ENCODE measurements at regions not wholly inside any gene's neighbourhood (a gene's known extent, or its start where the extent isn't known, plus 50 kb on each side); places are given as distances from the start of the nearest gene placed in this dataset.

DNA sequence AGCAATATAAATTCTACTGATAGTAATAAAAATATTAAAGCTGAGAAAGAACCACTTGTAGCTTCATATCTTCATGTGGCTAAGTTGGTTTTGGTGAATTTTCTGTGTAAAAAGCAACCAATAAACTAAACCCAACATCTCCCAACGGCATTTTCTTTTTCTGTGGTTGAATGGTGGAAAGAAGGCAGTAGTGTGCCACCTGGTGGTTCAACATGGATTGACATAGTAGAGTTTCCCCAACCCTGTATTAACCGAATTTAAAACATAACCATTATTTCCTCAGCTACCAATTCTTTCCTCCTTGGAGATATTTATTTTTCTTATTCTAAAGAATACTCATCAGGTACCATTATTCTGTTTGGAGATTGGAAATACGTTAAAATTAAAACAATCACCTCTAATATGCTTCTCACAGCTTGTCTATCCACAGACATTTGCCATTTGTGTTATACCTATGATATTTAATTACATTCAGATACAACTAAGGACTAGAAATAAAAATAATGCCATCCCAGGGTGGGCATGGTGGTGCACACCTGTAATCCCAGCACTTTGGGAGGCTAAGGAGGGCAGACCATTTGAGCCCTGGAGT, 117.1 kb upstream of the EEF1E1 start:
- H3K4me3 Mint-ChIP-seq: no peak overlapping the region
- H3K9ac ChIP-seq: no peak overlapping the region
- peak; percentile 60 for DNase-seq (ENCODE audit: low spot score)
- no peak overlapping the region for H3K4me2 ChIP-seq
- TF ChIP-seq CTCF (IDR thresholded peaks at IDR 0.05) (peak; percentile 85), EZH2 (IDR thresholded peaks at IDR 0.05) (no peak), EZH2phosphoT487 (IDR thresholded peaks at IDR 0.05) (no peak)
- no peaks in the 10 kb centered on the region for H4K20me1 ChIP-seq (ENCODE audit: low read depth)
- H3K9me3 Mint-ChIP-seq: peaks cover 8% of the 10 kb centered on the region
- no peaks in the 10 kb centered on the region for H3K9me3 ChIP-seq (ENCODE audit: low read depth)
- H3F3A ChIP-seq (ENCODE audit: low read depth): no peaks in the 10 kb centered on the region
- no peaks in the 10 kb centered on the region for H3K36me3 ChIP-seq
- H3K36me3 Mint-ChIP-seq: no peaks in the 10 kb centered on the region
- H3K79me2 ChIP-seq (ENCODE audit: low read depth): no peaks in the 10 kb centered on the region
- H2AFZ ChIP-seq (replicated peaks): peak overlapping the region; percentile 75
- H3K27me3 ChIP-seq: no peaks in the 10 kb centered on the region
- peaks cover 12% of the 10 kb centered on the region for H3K4me1 ChIP-seq
- no peak overlapping the region for H3K27ac Mint-ChIP-seq
- no peak overlapping the region for H3K4me3 ChIP-seq
- H3K4me1 Mint-ChIP-seq: peaks cover 20% of the 10 kb centered on the region
- no peak overlapping the region for H3K27ac ChIP-seq
- H3K27me3 Mint-ChIP-seq (ENCODE audit: insufficient read depth, low read depth): no peaks in the 10 kb centered on the region

DNA sequence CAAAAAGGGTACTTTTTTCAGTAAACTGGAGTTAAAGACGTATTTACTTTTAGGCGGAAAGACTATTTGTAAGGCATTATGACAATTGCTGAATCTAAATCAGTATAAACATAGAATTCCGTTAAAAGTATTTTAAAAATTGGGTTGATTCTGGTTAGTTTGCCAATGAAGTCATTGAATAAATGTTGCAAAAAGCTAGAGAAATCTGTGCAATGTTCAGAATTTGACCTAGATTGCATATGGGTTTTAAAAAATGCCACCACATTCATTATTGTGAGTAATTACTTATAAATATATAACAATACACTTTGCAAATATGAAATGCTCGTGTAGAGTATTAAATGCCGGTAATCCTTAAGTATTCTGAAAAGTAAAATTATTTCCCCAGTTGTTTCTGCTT, 116.5 kb upstream of the EEF1E1 start:
- H3K9ac ChIP-seq: no peak overlapping the region
- no peak overlapping the region for H3K27ac ChIP-seq
- no peaks in the 10 kb centered on the region for H3K36me3 ChIP-seq
- peaks cover 12% of the 10 kb centered on the region for H3K4me1 ChIP-seq
- no peak overlapping the region for H3K4me2 ChIP-seq
- DNase-seq (ENCODE audit: low spot score): no peak
- no peaks in the 10 kb centered on the region for H3K9me3 ChIP-seq (ENCODE audit: low read depth)
- no peaks in the 10 kb centered on the region for H3F3A ChIP-seq (ENCODE audit: low read depth)
- no peak overlapping the region for H3K27ac Mint-ChIP-seq
- H3K79me2 ChIP-seq (ENCODE audit: low read depth): no peaks in the 10 kb centered on the region
- no peaks in the 10 kb centered on the region for H3K27me3 ChIP-seq
- H4K20me1 ChIP-seq (ENCODE audit: low read depth): no peaks in the 10 kb centered on the region
- H3K27me3 Mint-ChIP-seq (ENCODE audit: insufficient read depth, low read depth): no peaks in the 10 kb centered on the region
- H3K4me1 Mint-ChIP-seq: peaks cover 20% of the 10 kb centered on the region
- H3K36me3 Mint-ChIP-seq: no peaks in the 10 kb centered on the region
- H3K4me3 ChIP-seq: no peak overlapping the region
- TF ChIP-seq EZH2 (IDR thresholded peaks at IDR 0.05) (no peak), EZH2phosphoT487 (IDR thresholded peaks at IDR 0.05) (no peak)
- peak overlapping the region; percentile 75 for H2AFZ ChIP-seq (replicated peaks)
- no peak overlapping the region for H3K4me3 Mint-ChIP-seq
- peaks cover 8% of the 10 kb centered on the region for H3K9me3 Mint-ChIP-seq

- H3K36me3 Mint-ChIP-seq: no peaks in the 10 kb centered on the region
- H3K4me3 Mint-ChIP-seq: no peak overlapping the region
These were observed 113.3 kb upstream of the EEF1E1 start for GRCh38 chr6:8215631-8216030.

More at GRCh38 chr6:8215631-8216030, 113.3 kb upstream of the EEF1E1 start:
- H3K4me2 ChIP-seq: no peak overlapping the region
- no peak overlapping the region for H3K27ac Mint-ChIP-seq
- no peaks in the 10 kb centered on the region for H3K27me3 ChIP-seq
- H3K36me3 ChIP-seq: no peaks in the 10 kb centered on the region
- no peaks in the 10 kb centered on the region for H3K9me3 ChIP-seq (ENCODE audit: low read depth)
- H3K4me1 ChIP-seq: peaks cover 12% of the 10 kb centered on the region
- H3K27ac ChIP-seq: no peak overlapping the region
- H3K79me2 ChIP-seq (ENCODE audit: low read depth): no peaks in the 10 kb centered on the region
- no peak overlapping the region for H3K9ac ChIP-seq
- peaks cover 4% of the 10 kb centered on the region for H3K9me3 Mint-ChIP-seq
- H2AFZ ChIP-seq (replicated peaks): no peak overlapping the region
- no peaks in the 10 kb centered on the region for H3F3A ChIP-seq (ENCODE audit: low read depth)
- H3K27me3 Mint-ChIP-seq (ENCODE audit: insufficient read depth, low read depth): no peaks in the 10 kb centered on the region
- DNase-seq (ENCODE audit: low spot score): no peak
- no peak for TF ChIP-seq EZH2phosphoT487 (IDR thresholded peaks at IDR 0.05)
- TF ChIP-seq CTCF (IDR thresholded peaks at IDR 0.05): no peak
- H3K4me1 Mint-ChIP-seq: peaks cover 20% of the 10 kb centered on the region
- H3K4me3 ChIP-seq: no peak overlapping the region
- no peaks in the 10 kb centered on the region for H4K20me1 ChIP-seq (ENCODE audit: low read depth)

Data from neural progenitor cell (in vitro differentiated cells).